T-helper 22 cell (primary cell): ENCODE measurements at regions not wholly inside any gene's neighbourhood (a gene's known extent, or its start where the extent isn't known, plus 50 kb on each side); places are given as distances from the start of the nearest gene placed in this dataset.

Source experiments
- DNase-seq: peaks from one replicate; pipeline ENCODE4 v3.0.0-alpha.2; 2020; ENCODE audit warnings: low read depth

GRCh38 chr22:49367041-49367697 lies 460.5 kb downstream of the BRD1 start:
- DNase-seq = no peak

GRCh38 chr22:49366437-49366836 lies 461.2 kb downstream of the BRD1 start:
- DNase-seq = no peak

GRCh38 chr22:49365910-49366309 lies 461.8 kb downstream of the BRD1 start:
- DNase-seq = no peak

GRCh38 chr22:49365191-49365837 lies 462.4 kb downstream of the BRD1 start:
- no peak for DNase-seq

GRCh38 chr22:49364398-49364797 lies 463.3 kb downstream of the BRD1 start:
- DNase-seq = no peak

- no peak for DNase-seq
Observed at GRCh38 chr22:49363526-49364230, 464.0 kb downstream of the BRD1 start.

- no peak for DNase-seq
Observed at GRCh38 chr22:49362211-49362839, 465.3 kb downstream of the BRD1 start.

- DNase-seq = no peak
Observed at GRCh38 chr22:49361164-49361563, 466.5 kb downstream of the BRD1 start.

GRCh38 chr22:49360746-49361145 lies 466.9 kb downstream of the BRD1 start:
- DNase-seq = no peak

GRCh38 chr22:49359076-49359475 lies 468.6 kb downstream of the BRD1 start:
- DNase-seq = no peak

GRCh38 chr22:49357661-49358440 lies 469.8 kb downstream of the BRD1 start:
- no peak for DNase-seq

- DNase-seq = no peak
Observed at GRCh38 chr22:49356428-49356827, 471.2 kb downstream of the BRD1 start.

- DNase-seq = no peak
Observed at GRCh38 chr22:49355211-49355920, 472.3 kb downstream of the BRD1 start.

GRCh38 chr22:49354516-49355210 lies 473.0 kb downstream of the BRD1 start:
- no peak for DNase-seq

- no peak for DNase-seq
Observed at GRCh38 chr22:49353235-49353634, 474.4 kb downstream of the BRD1 start.

GRCh38 chr22:49352361-49353169 lies 475.1 kb downstream of the BRD1 start:
- no peak for DNase-seq

- no peak for DNase-seq
Observed at GRCh38 chr22:49351761-49352227, 475.9 kb downstream of the BRD1 start.

GRCh38 chr22:49350441-49351121 lies 477.1 kb downstream of the BRD1 start:
- no peak for DNase-seq

GRCh38 chr22:49349841-49350381 lies 477.8 kb downstream of the BRD1 start:
- no peak for DNase-seq
